GM12878 (cell line): ENCODE measurements at regions not wholly inside any gene's neighbourhood (a gene's known extent, or its start where the extent isn't known, plus 50 kb on each side); places are given as distances from the start of the nearest gene placed in this dataset.

Source experiments
- ASH2L ChIP-seq: fragments of 300-600, 200-600 bp; sonication (generic); IDR thresholded peaks from 2 replicates; pipeline ENCODE4 v1.6.1; 2017; ENCODE audit warnings: low read depth, mild to moderate bottlenecking, borderline replicate concordance
- CBFB ChIP-seq: IDR thresholded peaks from 2 replicates; pipeline ENCODE4 v1.6.1; 2016; ENCODE audit warnings: antibody characterized with exemption, low read depth
- CREB1 ChIP-seq: IDR thresholded peaks from 2 replicates; pipeline ENCODE4 v1.6.1; 2012; ENCODE audit warnings: low read depth, mild to moderate bottlenecking, inconsistent platforms
- E2F4 ChIP-seq: IDR thresholded peaks from 2 replicates; pipeline ENCODE4 v1.6.1; 2012; ENCODE audit warnings: low read depth, low read length, improper control_type of control experiment
- MAX ChIP-seq: IDR thresholded peaks from 2 replicates; pipeline ENCODE4 v1.6.1; 2012; ENCODE audit warnings: low read depth, low read length, improper control_type of control experiment
- NR2C1 ChIP-seq: fragments of 450-650 bp; IDR thresholded peaks from 2 replicates; pipeline ENCODE4 v1.6.1; 2017; ENCODE audit warnings: antibody characterized with exemption, mild to moderate bottlenecking, moderate library complexity
- TBL1XR1 ChIP-seq: IDR thresholded peaks from 2 replicates; pipeline ENCODE4 v1.6.1; 2012; ENCODE audit warnings: low read depth, low read length, improper control_type of control experiment
- TF ChIP-seq, protein P1 (sequence below), 3 experiments: IDR thresholded peaks in 2 of 3; conservative IDR thresholded peaks in 1 of 3; 2 replicates each; pipeline ENCODE4 v1.5.1; 2011; ENCODE audit warnings: low read depth in 3 of 3, low read length in 3 of 3, mild to moderate bottlenecking in 3 of 3, control low read depth in 2 of 3, moderate library complexity in 2 of 3, inconsistent platforms in 1 of 3, mixed read lengths in 1 of 3; ENCODE audit not compliant: control insufficient read depth in 2 of 3, insufficient read depth in 1 of 3; ENCODE audit errors: extremely low read depth in 1 of 3

- TF ChIP-seq NR2C1 (no peak), CREB1 (no peak), E2F4 (no peak), CBFB (no peak), TBL1XR1 (no peak), MAX (no peak), ASH2L (no peak)
- TF ChIP-seq, protein P1, sequence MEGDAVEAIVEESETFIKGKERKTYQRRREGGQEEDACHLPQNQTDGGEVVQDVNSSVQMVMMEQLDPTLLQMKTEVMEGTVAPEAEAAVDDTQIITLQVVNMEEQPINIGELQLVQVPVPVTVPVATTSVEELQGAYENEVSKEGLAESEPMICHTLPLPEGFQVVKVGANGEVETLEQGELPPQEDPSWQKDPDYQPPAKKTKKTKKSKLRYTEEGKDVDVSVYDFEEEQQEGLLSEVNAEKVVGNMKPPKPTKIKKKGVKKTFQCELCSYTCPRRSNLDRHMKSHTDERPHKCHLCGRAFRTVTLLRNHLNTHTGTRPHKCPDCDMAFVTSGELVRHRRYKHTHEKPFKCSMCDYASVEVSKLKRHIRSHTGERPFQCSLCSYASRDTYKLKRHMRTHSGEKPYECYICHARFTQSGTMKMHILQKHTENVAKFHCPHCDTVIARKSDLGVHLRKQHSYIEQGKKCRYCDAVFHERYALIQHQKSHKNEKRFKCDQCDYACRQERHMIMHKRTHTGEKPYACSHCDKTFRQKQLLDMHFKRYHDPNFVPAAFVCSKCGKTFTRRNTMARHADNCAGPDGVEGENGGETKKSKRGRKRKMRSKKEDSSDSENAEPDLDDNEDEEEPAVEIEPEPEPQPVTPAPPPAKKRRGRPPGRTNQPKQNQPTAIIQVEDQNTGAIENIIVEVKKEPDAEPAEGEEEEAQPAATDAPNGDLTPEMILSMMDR (IDR thresholded peaks at IDR 0.05 in 2 of 3, conservative IDR thresholded peaks at IDR 0.05 in 1 of 3; ENCODE audit: control insufficient read depth in 2 of 3, extremely low read depth in 1 of 3, insufficient read depth in 1 of 3, low read depth in 3 of 3, low read length in 3 of 3) = no peak
These were observed 140.9 kb upstream of the ROPN1 start for GRCh38 chr3:124132813-124133212.
